Mesodermal cell (in vitro differentiated cells): ENCODE measurements at regions not wholly inside any gene's neighbourhood (a gene's known extent, or its start where the extent isn't known, plus 50 kb on each side); places are given as distances from the start of the nearest gene placed in this dataset.

Experiments
- H3K27ac ChIP-seq: 2 replicates; pipeline ENCODE4 v1.7.0; 2013; ENCODE audit warnings: mild to moderate bottlenecking, low read depth, low read length, moderate library complexity; ENCODE audit not compliant: severe bottlenecking
- H3K36me3 ChIP-seq: 2 replicates; pipeline ENCODE4 v1.7.1; 2013; ENCODE audit warnings: mild to moderate bottlenecking, low read length, moderate library complexity; ENCODE audit not compliant: control insufficient read depth, insufficient read depth
- H3K4me1 ChIP-seq: one replicate; pipeline ENCODE4 v1.7.1; 2013; ENCODE audit warnings: mild to moderate bottlenecking, low read length; ENCODE audit not compliant: insufficient read depth, control insufficient read depth, poor library complexity, severe bottlenecking
- H3K4me3 ChIP-seq: 2 replicates; pipeline ENCODE4 v1.7.0; 2013; ENCODE audit warnings: low read length, control low read depth, mild to moderate bottlenecking; ENCODE audit not compliant: insufficient read depth, poor library complexity, severe bottlenecking; ENCODE audit errors: extremely low read depth
- H3K9me3 ChIP-seq: 2 replicates; pipeline ENCODE4 v1.7.1; 2013; ENCODE audit warnings: mild to moderate bottlenecking, low read length, moderate library complexity; ENCODE audit not compliant: control insufficient read depth
- WGBS, 2 experiments: methylation state at CpG; one replicate each; pipeline ENCODE4 v1.1.5; 2013; ENCODE audit warnings: missing lambda C conversion rate in 2 of 2; ENCODE audit not compliant: insufficient coverage in 2 of 2; 5-methylcytosine and 5-hydroxymethylcytosine counted together

DNA sequence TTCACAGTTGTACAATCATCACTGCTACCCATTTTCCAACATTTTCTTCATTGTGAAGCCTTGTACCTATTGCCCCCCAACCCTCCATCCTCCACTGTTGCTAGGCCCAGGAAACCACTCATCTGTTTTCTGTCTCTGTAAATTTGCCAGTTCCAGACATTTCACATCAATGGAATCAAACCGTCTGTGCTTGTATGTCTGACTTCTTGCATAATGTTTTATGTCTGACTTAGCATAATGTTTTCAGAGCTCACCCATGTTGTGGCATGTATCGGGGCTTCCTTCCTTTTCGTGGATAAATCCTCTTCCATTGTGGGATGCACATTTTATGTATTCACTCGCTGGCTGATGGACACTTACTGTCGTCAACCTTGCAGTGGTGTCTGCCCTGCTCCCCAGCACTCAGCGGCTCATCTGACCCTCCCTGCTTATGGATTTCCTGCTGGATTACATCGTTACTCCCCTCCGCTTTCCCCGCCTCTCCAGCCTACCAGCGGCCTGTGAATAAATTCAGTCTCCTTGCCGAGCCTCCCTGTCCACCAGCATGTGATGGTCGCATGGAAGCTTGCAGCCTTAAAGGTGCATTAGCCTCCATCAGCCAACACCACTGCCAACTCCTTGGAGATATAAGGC, 727.6 kb upstream of the TMEM132C start:
- Histone ChIP-seq H3K9me3 (no peaks in the 10 kb centered on the region), H3K4me3 (no peak overlapping the region), H3K27ac (no peak overlapping the region), H3K36me3 (no peaks in the 10 kb centered on the region), H3K4me1 (peaks cover 4% of the 10 kb centered on the region)
- 76 to 86% methylated on average over 11 to 12 of the region's 12 CpGs for WGBS, 2 experiments

GRCh38 chr12:127542391-127542790, 724.6 kb upstream of the TMEM132C start:
- Histone ChIP-seq H3K9me3 (no peaks in the 10 kb centered on the region), H3K27ac (no peak overlapping the region), H3K4me3 (no peak overlapping the region), H3K36me3 (no peaks in the 10 kb centered on the region), H3K4me1 (peaks cover 4% of the 10 kb centered on the region)
- 70 to 100% methylated on average over 4 to 6 of the region's 6 CpGs for WGBS, 2 experiments

GRCh38 chr12:127542931-127543330, 724.0 kb upstream of the TMEM132C start:
- Histone ChIP-seq H3K36me3 (no peaks in the 10 kb centered on the region), H3K4me1 (peaks cover 4% of the 10 kb centered on the region), H3K27ac (no peak overlapping the region), H3K4me3 (no peak overlapping the region), H3K9me3 (no peaks in the 10 kb centered on the region)
- WGBS, 2 experiments, result 87 to 100% methylated on average over 2 of the region's 3 CpGs

- no peak overlapping the region for H3K4me3 ChIP-seq
- 89 to 92% methylated on average over 3 to 6 of the region's 6 CpGs for WGBS, 2 experiments
- no peak overlapping the region for H3K27ac ChIP-seq
- H3K4me1 ChIP-seq, result no peaks in the 10 kb centered on the region
- no peaks in the 10 kb centered on the region for H3K36me3 ChIP-seq
- no peaks in the 10 kb centered on the region for H3K9me3 ChIP-seq
Measured at GRCh38 chr12:127546721-127547505, 720.1 kb upstream of the TMEM132C start.

GRCh38 chr12:127548123-127548553, 718.8 kb upstream of the TMEM132C start:
- Histone ChIP-seq H3K9me3 (no peaks in the 10 kb centered on the region), H3K4me3 (no peak overlapping the region), H3K27ac (no peak overlapping the region), H3K36me3 (no peaks in the 10 kb centered on the region), H3K4me1 (no peaks in the 10 kb centered on the region)
- 84 to 85% methylated on average over 7 to 9 of the region's 10 CpGs for WGBS, 2 experiments

DNA sequence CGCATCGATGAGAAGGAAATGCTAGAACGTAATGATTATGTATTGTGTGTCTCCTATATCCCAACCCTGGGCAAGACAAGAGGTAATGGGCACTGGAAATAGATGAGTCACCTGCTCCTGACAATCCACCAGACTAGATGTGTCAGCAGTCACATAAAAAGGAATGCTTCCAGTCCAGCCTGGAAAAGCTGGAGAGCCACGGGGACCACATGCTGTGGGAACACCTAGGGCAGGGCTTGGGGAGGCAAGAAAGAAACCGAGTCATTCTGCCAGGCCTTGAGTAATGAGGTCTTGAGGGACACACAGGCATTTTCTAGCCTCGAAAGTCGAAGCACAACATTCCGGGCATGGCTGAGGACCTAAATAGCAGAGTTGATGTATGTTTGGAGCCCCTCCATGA, 716.7 kb upstream of the TMEM132C start:
- Histone ChIP-seq H3K27ac (no peak overlapping the region), H3K36me3 (no peaks in the 10 kb centered on the region), H3K4me1 (no peaks in the 10 kb centered on the region), H3K4me3 (no peak overlapping the region), H3K9me3 (no peaks in the 10 kb centered on the region)
- 65 to 75% methylated on average over 5 to 8 of the region's 8 CpGs for WGBS, 2 experiments

DNA sequence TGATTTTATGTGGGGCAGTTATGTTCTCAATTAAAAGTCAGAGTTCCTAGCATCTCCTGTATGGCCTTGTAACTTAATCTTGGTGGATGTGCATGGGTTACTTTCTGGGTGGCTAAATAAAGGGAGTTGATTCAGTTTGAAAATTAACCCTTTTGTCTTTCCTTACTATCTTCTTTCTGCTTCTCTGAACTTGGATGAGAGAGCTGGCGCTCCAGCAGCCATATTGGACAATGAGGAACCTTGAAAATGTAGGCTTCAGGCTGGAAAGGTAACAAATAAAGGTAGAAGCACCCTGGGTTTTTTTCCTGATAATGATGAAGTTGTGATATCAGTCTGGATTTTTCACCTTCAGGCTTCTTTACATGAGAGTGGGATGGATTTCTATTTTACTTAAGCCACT, 714.1 kb upstream of the TMEM132C start:
- WGBS, 2 experiments, result no CpG with 5 or more reads among the region's 1 CpG
- no peaks in the 10 kb centered on the region for H3K36me3 ChIP-seq
- no peak overlapping the region for H3K27ac ChIP-seq
- no peaks in the 10 kb centered on the region for H3K9me3 ChIP-seq
- no peaks in the 10 kb centered on the region for H3K4me1 ChIP-seq
- H3K4me3 ChIP-seq, result no peak overlapping the region

DNA sequence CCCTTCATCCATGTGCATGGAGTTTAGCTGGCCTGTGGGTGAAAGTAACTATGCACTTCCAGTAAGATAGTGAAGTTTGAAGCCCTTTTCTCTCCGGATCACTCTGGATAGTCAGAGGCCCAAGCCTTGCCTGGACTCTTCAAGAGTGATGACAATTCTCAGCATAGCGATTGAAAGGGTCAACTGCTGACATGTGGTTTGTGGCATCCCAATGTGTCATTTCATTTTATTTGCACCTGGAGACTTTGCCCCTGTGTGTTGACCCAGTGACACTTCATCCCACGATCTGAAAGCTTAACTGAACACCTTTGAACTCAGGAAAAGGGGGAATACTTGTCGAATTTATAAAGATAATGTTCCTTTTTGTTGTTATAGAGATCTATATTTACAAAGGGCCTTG, 711.9 kb upstream of the TMEM132C start:
- no peak overlapping the region for H3K4me3 ChIP-seq
- H3K27ac ChIP-seq, result no peak overlapping the region
- WGBS, 2 experiments, result 85% methylated on average over 2 to 3 of the region's 4 CpGs
- H3K9me3 ChIP-seq, result no peaks in the 10 kb centered on the region
- H3K36me3 ChIP-seq, result no peaks in the 10 kb centered on the region
- H3K4me1 ChIP-seq, result peaks cover 8% of the 10 kb centered on the region

DNA sequence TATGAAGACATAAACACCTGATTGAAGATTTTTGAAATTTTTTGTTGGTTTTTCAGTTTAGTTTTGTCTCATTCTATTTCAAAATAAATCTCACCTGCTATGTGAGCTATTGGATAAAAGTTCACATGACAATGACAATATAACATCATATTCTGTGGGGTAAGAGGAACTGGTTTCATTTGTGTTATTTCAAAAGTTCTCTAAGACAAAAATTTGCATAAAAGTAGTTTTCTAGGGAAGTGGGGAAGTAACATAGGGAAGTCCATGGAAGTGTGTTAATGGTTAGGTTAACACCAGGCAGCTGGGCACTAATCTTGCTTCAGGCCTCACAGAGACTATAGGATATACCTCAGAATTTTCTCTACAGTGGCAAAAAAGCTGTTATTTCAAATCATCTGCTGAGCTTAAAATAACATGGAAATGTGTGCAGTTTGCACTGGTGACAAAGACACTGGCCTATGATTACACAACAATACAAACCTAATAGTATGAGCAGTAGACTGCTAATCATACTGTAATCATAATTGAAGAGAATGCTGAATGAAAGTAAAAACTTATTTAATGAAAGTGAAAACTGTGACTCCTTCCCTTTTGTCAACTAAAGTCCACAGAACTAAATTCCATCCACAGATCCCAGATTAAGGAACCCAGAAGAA, 710.6 kb upstream of the TMEM132C start:
- H3K36me3 ChIP-seq, result no peaks in the 10 kb centered on the region

GRCh38 chr12:127558361-127558760, 708.6 kb upstream of the TMEM132C start:
- WGBS, 2 experiments, result 90 to 93% methylated on average over 3 of the region's 3 CpGs
- H3K9me3 ChIP-seq, result no peaks in the 10 kb centered on the region
- peaks cover 8% of the 10 kb centered on the region for H3K4me1 ChIP-seq
- no peak overlapping the region for H3K4me3 ChIP-seq
- H3K36me3 ChIP-seq, result no peaks in the 10 kb centered on the region
- H3K27ac ChIP-seq, result no peak overlapping the region

More for the DNA sequence above, 710.6 kb upstream of the TMEM132C start:
- Histone ChIP-seq H3K9me3 (no peaks in the 10 kb centered on the region), H3K27ac (no peak overlapping the region), H3K4me3 (no peak overlapping the region), H3K4me1 (peaks cover 8% of the 10 kb centered on the region)
